ENCODE measurements at regions not wholly inside any gene's neighbourhood (a gene's known extent, or its start where the extent isn't known, plus 50 kb on each side); places are given as distances from the start of the nearest gene placed in this dataset.

DNA sequence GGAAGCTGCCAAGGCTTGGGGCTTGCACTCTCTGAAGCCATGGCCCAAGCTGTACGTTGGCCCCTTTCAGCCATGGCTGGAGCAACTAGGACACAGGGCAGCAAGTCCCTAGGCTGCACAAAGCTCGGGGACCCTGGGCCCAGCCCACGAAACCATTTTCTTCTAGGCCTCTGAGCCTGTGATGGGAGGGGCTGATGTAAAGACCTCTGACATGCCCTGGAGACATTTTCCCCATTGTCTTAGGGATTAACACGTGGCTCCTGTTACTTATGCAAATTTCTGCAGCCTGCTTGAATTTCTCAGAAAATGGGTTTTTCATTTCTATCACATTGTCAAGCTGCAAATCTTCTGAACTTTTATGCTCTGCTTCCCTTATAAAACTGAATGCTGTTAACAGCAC is 83.0 kb upstream of the DAP start:
- TF ChIP-seq, protein P1, sequence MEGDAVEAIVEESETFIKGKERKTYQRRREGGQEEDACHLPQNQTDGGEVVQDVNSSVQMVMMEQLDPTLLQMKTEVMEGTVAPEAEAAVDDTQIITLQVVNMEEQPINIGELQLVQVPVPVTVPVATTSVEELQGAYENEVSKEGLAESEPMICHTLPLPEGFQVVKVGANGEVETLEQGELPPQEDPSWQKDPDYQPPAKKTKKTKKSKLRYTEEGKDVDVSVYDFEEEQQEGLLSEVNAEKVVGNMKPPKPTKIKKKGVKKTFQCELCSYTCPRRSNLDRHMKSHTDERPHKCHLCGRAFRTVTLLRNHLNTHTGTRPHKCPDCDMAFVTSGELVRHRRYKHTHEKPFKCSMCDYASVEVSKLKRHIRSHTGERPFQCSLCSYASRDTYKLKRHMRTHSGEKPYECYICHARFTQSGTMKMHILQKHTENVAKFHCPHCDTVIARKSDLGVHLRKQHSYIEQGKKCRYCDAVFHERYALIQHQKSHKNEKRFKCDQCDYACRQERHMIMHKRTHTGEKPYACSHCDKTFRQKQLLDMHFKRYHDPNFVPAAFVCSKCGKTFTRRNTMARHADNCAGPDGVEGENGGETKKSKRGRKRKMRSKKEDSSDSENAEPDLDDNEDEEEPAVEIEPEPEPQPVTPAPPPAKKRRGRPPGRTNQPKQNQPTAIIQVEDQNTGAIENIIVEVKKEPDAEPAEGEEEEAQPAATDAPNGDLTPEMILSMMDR (conservative IDR thresholded peaks at IDR 0.05; ENCODE audit: low read length), result no peak
- TF ChIP-seq EZH2phosphoT487 (IDR thresholded peaks at IDR 0.05; ENCODE audit: borderline replicate concordance, low read depth, low read length), result no peak
